ENCODE measurements at regions not wholly inside any gene's neighbourhood (a gene's known extent, or its start where the extent isn't known, plus 50 kb on each side); places are given as distances from the start of the nearest gene placed in this dataset.

- no peak for TF ChIP-seq CTCF (IDR thresholded peaks at IDR 0.05)
- no peak for TF ChIP-seq POLR2A (IDR thresholded peaks at IDR 0.05)
Measured at GRCh38 chr1:82578086-82578726, 777.5 kb downstream of the ADGRL2 start.
